ENCODE measurements at regions not wholly inside any gene's neighbourhood (a gene's known extent, or its start where the extent isn't known, plus 50 kb on each side); places are given as distances from the start of the nearest gene placed in this dataset.

DNA sequence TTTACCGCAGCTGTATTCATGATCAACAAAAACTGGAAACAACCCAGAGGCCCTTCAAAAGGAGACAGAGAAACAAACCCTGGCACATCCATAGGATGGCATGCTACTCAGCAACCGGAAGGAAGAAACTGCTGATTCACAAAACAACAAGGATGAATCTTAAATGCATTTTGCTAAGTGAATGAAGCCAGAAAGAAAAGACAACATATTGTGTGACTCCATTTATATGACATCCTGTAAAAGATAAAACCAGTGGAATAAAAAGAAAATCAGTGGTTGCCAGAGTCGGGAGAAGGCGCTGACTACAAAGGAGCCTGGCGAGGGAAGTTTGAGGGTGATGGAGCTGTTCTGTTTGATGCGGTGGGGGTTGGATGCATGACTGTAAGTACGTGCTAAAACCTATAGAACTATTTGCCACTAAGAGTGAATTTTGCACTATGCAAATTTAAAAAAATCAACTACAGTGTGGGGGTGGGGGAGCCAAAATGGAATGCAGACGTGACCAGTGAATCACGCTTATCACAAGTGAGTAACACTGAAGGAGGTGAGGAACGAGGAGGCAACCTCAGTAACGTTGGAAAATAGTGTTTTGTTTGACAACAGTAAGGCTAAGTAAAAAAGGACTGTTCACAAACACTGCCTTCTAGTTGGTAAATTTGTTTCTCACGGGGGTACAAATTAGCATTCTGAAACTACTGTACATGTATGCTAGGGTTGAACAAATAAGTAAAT, 108.9 kb downstream of the INHBB start:
- TF ChIP-seq, protein P1, sequence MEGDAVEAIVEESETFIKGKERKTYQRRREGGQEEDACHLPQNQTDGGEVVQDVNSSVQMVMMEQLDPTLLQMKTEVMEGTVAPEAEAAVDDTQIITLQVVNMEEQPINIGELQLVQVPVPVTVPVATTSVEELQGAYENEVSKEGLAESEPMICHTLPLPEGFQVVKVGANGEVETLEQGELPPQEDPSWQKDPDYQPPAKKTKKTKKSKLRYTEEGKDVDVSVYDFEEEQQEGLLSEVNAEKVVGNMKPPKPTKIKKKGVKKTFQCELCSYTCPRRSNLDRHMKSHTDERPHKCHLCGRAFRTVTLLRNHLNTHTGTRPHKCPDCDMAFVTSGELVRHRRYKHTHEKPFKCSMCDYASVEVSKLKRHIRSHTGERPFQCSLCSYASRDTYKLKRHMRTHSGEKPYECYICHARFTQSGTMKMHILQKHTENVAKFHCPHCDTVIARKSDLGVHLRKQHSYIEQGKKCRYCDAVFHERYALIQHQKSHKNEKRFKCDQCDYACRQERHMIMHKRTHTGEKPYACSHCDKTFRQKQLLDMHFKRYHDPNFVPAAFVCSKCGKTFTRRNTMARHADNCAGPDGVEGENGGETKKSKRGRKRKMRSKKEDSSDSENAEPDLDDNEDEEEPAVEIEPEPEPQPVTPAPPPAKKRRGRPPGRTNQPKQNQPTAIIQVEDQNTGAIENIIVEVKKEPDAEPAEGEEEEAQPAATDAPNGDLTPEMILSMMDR (IDR thresholded peaks at IDR 0.05; ENCODE audit: low read length), result no peak
- TF ChIP-seq EZH2 (IDR thresholded peaks at IDR 0.05; ENCODE audit: borderline replicate concordance, low read length), result no peak

Data from OCI-LY1 (cell line).